ENCODE measurements at regions not wholly inside any gene's neighbourhood (a gene's known extent, or its start where the extent isn't known, plus 50 kb on each side); places are given as distances from the start of the nearest gene placed in this dataset.

GRCh38 chr13:105465745-105466144 is 1069.7 kb downstream of the EFNB2 start, which contains the start of gene DAOA:
DAOA (plus strand) TSS chr13:105466045.
- Mint-ChIP-seq H3K27me3 (ENCODE audit: low read depth) (no peaks in the 10 kb centered on the region), H3K36me3 (peaks cover 2% of the 10 kb centered on the region), H3K27ac (peak within 1 kb of the TSS; percentile 53), H3K4me1 (peaks cover 36% of the 10 kb centered on the region), H3K9me3 (peaks cover 3% of the 10 kb centered on the region), H3K4me3 (no peak within 1 kb of the TSS)
- no peak for TF ChIP-seq CTCF (IDR thresholded peaks at IDR 0.05; ENCODE audit: unreplicated experiment)
- DNase-seq (ENCODE audit: low spot score in 2 of 2, unreplicated experiment in 2 of 2), result no peak

- Mint-ChIP-seq H3K9me3 (peaks cover 3% of the 10 kb centered on the region), H3K27me3 (ENCODE audit: low read depth) (no peaks in the 10 kb centered on the region), H3K4me3 (no peak overlapping the region), H3K27ac (peak overlapping the region; percentile 53), H3K36me3 (peaks cover 2% of the 10 kb centered on the region), H3K4me1 (peaks cover 41% of the 10 kb centered on the region)
- no peak for TF ChIP-seq CTCF (IDR thresholded peaks at IDR 0.05; ENCODE audit: unreplicated experiment)
- DNase-seq (ENCODE audit: low spot score in 2 of 2, unreplicated experiment in 2 of 2), result no peak
Measured at GRCh38 chr13:105465251-105465650, 1070.2 kb downstream of the EFNB2 start.

DNA sequence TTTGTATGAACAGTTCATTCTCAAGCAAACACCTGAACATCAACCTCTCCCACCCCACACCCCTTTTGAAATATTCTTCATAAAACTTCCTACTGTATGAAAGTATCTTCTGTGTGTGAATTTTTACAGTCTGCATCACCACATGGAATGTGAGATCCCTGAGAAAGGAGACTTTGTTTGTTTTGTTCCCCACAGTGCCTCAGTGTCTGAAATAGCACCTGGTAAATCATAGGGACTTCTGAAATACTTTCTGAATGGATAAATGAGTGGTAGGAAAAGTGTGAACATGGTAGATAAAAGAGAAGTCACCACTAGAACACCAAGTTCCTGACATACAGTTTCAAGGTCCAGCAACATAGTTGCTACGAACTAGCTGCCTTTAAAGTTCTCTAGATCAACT is 1071.2 kb downstream of the EFNB2 start:
- no peak overlapping the region for H3K4me3 Mint-ChIP-seq
- no peak for DNase-seq (ENCODE audit: low spot score in 2 of 2, unreplicated experiment in 2 of 2)
- H3K27ac Mint-ChIP-seq, result no peak overlapping the region
- H3K9me3 Mint-ChIP-seq, result peaks cover 3% of the 10 kb centered on the region
- H3K27me3 Mint-ChIP-seq (ENCODE audit: low read depth), result no peaks in the 10 kb centered on the region
- TF ChIP-seq CTCF (IDR thresholded peaks at IDR 0.05; ENCODE audit: unreplicated experiment), result no peak
- H3K4me1 Mint-ChIP-seq, result peaks cover 42% of the 10 kb centered on the region
- H3K36me3 Mint-ChIP-seq, result peaks cover 2% of the 10 kb centered on the region

- DNase-seq (ENCODE audit: low spot score in 2 of 2, unreplicated experiment in 2 of 2), result no peak
- H3K4me1 Mint-ChIP-seq, result peaks cover 42% of the 10 kb centered on the region
- no peak for TF ChIP-seq CTCF (IDR thresholded peaks at IDR 0.05; ENCODE audit: unreplicated experiment)
- no peak overlapping the region for H3K4me3 Mint-ChIP-seq
- peaks cover 2% of the 10 kb centered on the region for H3K36me3 Mint-ChIP-seq
- peaks cover 3% of the 10 kb centered on the region for H3K9me3 Mint-ChIP-seq
- no peak overlapping the region for H3K27ac Mint-ChIP-seq
- H3K27me3 Mint-ChIP-seq (ENCODE audit: low read depth), result no peaks in the 10 kb centered on the region
Measured at GRCh38 chr13:105463011-105463501, 1072.4 kb downstream of the EFNB2 start.

DNA sequence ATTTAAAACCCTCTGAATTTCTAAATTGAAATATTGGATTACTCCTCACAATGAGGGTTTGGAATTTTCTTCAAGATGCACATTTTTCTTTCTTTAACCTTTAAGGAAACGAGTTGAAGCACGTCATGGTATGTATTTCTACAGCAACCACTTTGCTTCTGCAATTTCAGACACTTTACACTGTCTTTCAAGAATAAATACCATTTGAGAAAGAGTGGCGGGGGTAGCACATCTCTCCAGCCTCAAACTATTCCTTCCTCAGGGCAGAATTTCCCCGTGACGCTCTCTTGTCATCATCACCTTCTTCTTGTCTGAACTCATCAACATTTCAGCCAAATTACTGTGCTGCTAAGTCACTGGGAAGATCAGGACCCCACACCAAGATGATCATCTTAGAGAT is 1073.4 kb downstream of the EFNB2 start:
- H3K36me3 Mint-ChIP-seq, result peaks cover 2% of the 10 kb centered on the region
- peaks cover 3% of the 10 kb centered on the region for H3K9me3 Mint-ChIP-seq
- TF ChIP-seq CTCF (IDR thresholded peaks at IDR 0.05; ENCODE audit: unreplicated experiment), result no peak
- H3K4me3 Mint-ChIP-seq, result no peak overlapping the region
- peak overlapping the region; percentile 26 for H3K27ac Mint-ChIP-seq
- no peaks in the 10 kb centered on the region for H3K27me3 Mint-ChIP-seq (ENCODE audit: low read depth)
- peaks cover 40% of the 10 kb centered on the region for H3K4me1 Mint-ChIP-seq
- no peak for DNase-seq (ENCODE audit: low spot score in 2 of 2, unreplicated experiment in 2 of 2)

DNA sequence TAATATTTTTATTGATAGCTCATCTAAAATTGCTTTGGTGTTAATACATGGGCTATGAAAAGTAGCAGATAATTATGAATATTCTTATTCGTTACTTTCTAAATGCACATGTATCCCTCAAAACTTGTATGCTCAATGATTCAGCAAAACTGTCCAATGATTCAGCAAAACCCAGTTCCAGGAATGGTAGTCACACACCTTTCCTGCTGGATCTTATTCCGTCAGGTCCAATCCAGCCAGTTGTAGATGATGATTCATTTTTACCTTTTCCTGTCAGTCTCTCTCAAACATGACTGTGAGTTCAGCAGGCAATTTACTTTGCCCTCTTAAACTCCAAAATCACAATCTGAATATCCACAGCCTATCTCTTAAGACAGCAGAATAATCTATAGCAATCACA is 1082.6 kb downstream of the EFNB2 start:
- Mint-ChIP-seq H3K27me3 (ENCODE audit: low read depth) (no peaks in the 10 kb centered on the region), H3K27ac (no peak overlapping the region), H3K9me3 (peaks cover 13% of the 10 kb centered on the region), H3K36me3 (peaks cover 3% of the 10 kb centered on the region), H3K4me3 (no peak overlapping the region), H3K4me1 (no peaks in the 10 kb centered on the region)
- TF ChIP-seq CTCF (IDR thresholded peaks at IDR 0.05; ENCODE audit: unreplicated experiment), result no peak
- no peak for DNase-seq (ENCODE audit: low spot score in 2 of 2, unreplicated experiment in 2 of 2)
